ENCODE measurements at regions not wholly inside any gene's neighbourhood (a gene's known extent, or its start where the extent isn't known, plus 50 kb on each side); places are given as distances from the start of the nearest gene placed in this dataset.

GRCh38 chr17:14014657-14015056, 54.6 kb upstream of the COX10 start:
- no peak overlapping the region for H3K4me3 ChIP-seq (ENCODE audit: low read depth, low read length)
- no peak for DNase-seq (ENCODE audit: low read depth)

GRCh38 chr17:14015271-14015670, 54.0 kb upstream of the COX10 start:
- H3K4me3 ChIP-seq (ENCODE audit: low read depth, low read length) = no peak overlapping the region
- DNase-seq (ENCODE audit: low read depth) = no peak
- TF ChIP-seq CTCF (IDR thresholded peaks at IDR 0.05; ENCODE audit: low read depth, low read length, missing control alignments) = no peak

More at GRCh38 chr17:14014657-14015056, 54.6 kb upstream of the COX10 start:
- TF ChIP-seq CTCF (IDR thresholded peaks at IDR 0.05; ENCODE audit: low read depth, low read length, missing control alignments) = no peak

- no peak overlapping the region for H3K4me3 ChIP-seq (ENCODE audit: low read depth, low read length)
- DNase-seq (ENCODE audit: low read depth) = no peak
- TF ChIP-seq CTCF (IDR thresholded peaks at IDR 0.05; ENCODE audit: low read depth, low read length, missing control alignments) = no peak
Measured at GRCh38 chr17:14016858-14017257, 52.4 kb upstream of the COX10 start.

- H3K4me3 ChIP-seq (ENCODE audit: low read depth, low read length) = no peak overlapping the region
- DNase-seq (ENCODE audit: low read depth) = no peak
Measured at GRCh38 chr17:14019186-14019956, 49.9 kb upstream of the COX10 start.

More at GRCh38 chr17:14019186-14019956, 49.9 kb upstream of the COX10 start:
- no peak for TF ChIP-seq CTCF (IDR thresholded peaks at IDR 0.05; ENCODE audit: low read depth, low read length, missing control alignments)
